ENCODE measurements at regions not wholly inside any gene's neighbourhood (a gene's known extent, or its start where the extent isn't known, plus 50 kb on each side); places are given as distances from the start of the nearest gene placed in this dataset.

- TF ChIP-seq, protein P1, sequence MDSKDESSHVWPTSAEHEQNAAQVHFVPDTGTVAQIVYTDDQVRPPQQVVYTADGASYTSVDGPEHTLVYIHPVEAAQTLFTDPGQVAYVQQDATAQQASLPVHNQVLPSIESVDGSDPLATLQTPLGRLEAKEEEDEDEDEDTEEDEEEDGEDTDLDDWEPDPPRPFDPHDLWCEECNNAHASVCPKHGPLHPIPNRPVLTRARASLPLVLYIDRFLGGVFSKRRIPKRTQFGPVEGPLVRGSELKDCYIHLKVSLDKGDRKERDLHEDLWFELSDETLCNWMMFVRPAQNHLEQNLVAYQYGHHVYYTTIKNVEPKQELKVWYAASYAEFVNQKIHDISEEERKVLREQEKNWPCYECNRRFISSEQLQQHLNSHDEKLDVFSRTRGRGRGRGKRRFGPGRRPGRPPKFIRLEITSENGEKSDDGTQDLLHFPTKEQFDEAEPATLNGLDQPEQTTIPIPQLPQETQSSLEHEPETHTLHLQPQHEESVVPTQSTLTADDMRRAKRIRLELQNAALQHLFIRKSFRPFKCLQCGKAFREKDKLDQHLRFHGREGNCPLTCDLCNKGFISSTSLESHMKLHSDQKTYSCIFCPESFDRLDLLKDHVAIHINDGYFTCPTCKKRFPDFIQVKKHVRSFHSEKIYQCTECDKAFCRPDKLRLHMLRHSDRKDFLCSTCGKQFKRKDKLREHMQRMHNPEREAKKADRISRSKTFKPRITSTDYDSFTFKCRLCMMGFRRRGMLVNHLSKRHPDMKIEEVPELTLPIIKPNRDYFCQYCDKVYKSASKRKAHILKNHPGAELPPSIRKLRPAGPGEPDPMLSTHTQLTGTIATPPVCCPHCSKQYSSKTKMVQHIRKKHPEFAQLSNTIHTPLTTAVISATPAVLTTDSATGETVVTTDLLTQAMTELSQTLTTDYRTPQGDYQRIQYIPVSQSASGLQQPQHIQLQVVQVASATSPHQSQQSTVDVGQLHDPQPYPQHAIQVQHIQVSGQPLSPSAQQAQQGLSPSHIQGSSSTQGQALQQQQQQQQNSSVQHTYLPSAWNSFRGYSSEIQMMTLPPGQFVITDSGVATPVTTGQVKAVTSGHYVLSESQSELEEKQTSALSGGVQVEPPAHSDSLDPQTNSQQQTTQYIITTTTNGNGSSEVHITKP (CRISPR knock-in tag; IDR thresholded peaks at IDR 0.05; ENCODE audit: low read depth): 0 out of 2 replicates have a peak, but pooled peaks have one; percentile 46
- no peak for TF ChIP-seq ZNF562 (CRISPR knock-in tag; IDR thresholded peaks at IDR 0.05; ENCODE audit: borderline replicate concordance)
- TF ChIP-seq, protein P2, sequence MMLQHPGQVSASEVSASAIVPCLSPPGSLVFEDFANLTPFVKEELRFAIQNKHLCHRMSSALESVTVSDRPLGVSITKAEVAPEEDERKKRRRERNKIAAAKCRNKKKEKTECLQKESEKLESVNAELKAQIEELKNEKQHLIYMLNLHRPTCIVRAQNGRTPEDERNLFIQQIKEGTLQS (CRISPR knock-in tag; IDR thresholded peaks at IDR 0.05): peak; percentile 66; the same call in 1 of the 2 replicates
- TF ChIP-seq GATAD2A (CRISPR knock-in tag; IDR thresholded peaks at IDR 0.05): peak; percentile 89
- 0 out of 2 replicates have a peak, but pooled peaks have one; percentile 37 for TF ChIP-seq IRF2 (CRISPR knock-in tag; IDR thresholded peaks at IDR 0.05)
- peak; percentile 64 for TF ChIP-seq RCOR2 (CRISPR knock-in tag; IDR thresholded peaks at IDR 0.05)
- TF ChIP-seq SIN3A (IDR thresholded peaks at IDR 0.05; ENCODE audit: borderline replicate concordance, low read depth, low read length): no peak
- TF ChIP-seq JUND (CRISPR knock-in tag; IDR thresholded peaks at IDR 0.05): peak; percentile 50; the same call in 1 of the 2 replicates
- TF ChIP-seq, protein P3, sequence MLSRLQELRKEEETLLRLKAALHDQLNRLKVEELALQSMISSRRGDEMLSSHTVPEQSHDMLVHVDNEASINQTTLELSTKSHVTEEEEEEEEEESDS (CRISPR knock-in tag; IDR thresholded peaks at IDR 0.05; ENCODE audit: borderline replicate concordance): no peak
- TF ChIP-seq, protein P4, sequence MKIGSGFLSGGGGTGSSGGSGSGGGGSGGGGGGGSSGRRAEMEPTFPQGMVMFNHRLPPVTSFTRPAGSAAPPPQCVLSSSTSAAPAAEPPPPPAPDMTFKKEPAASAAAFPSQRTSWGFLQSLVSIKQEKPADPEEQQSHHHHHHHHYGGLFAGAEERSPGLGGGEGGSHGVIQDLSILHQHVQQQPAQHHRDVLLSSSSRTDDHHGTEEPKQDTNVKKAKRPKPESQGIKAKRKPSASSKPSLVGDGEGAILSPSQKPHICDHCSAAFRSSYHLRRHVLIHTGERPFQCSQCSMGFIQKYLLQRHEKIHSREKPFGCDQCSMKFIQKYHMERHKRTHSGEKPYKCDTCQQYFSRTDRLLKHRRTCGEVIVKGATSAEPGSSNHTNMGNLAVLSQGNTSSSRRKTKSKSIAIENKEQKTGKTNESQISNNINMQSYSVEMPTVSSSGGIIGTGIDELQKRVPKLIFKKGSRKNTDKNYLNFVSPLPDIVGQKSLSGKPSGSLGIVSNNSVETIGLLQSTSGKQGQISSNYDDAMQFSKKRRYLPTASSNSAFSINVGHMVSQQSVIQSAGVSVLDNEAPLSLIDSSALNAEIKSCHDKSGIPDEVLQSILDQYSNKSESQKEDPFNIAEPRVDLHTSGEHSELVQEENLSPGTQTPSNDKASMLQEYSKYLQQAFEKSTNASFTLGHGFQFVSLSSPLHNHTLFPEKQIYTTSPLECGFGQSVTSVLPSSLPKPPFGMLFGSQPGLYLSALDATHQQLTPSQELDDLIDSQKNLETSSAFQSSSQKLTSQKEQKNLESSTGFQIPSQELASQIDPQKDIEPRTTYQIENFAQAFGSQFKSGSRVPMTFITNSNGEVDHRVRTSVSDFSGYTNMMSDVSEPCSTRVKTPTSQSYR (CRISPR knock-in tag; IDR thresholded peaks at IDR 0.05; ENCODE audit: borderline replicate concordance): no peak
- TF ChIP-seq JDP2 (CRISPR knock-in tag; IDR thresholded peaks at IDR 0.05; ENCODE audit: borderline replicate concordance): no peak
- TF ChIP-seq, protein P5, sequence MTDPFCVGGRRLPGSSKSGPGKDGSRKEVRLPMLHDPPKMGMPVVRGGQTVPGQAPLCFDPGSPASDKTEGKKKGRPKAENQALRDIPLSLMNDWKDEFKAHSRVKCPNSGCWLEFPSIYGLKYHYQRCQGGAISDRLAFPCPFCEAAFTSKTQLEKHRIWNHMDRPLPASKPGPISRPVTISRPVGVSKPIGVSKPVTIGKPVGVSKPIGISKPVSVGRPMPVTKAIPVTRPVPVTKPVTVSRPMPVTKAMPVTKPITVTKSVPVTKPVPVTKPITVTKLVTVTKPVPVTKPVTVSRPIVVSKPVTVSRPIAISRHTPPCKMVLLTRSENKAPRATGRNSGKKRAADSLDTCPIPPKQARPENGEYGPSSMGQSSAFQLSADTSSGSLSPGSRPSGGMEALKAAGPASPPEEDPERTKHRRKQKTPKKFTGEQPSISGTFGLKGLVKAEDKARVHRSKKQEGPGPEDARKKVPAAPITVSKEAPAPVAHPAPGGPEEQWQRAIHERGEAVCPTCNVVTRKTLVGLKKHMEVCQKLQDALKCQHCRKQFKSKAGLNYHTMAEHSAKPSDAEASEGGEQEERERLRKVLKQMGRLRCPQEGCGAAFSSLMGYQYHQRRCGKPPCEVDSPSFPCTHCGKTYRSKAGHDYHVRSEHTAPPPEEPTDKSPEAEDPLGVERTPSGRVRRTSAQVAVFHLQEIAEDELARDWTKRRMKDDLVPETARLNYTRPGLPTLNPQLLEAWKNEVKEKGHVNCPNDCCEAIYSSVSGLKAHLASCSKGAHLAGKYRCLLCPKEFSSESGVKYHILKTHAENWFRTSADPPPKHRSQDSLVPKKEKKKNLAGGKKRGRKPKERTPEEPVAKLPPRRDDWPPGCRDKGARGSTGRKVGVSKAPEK (CRISPR knock-in tag; IDR thresholded peaks at IDR 0.05; ENCODE audit: borderline replicate concordance): no peak; the same call in 1 of the 2 replicates
- TF ChIP-seq, protein P6, sequence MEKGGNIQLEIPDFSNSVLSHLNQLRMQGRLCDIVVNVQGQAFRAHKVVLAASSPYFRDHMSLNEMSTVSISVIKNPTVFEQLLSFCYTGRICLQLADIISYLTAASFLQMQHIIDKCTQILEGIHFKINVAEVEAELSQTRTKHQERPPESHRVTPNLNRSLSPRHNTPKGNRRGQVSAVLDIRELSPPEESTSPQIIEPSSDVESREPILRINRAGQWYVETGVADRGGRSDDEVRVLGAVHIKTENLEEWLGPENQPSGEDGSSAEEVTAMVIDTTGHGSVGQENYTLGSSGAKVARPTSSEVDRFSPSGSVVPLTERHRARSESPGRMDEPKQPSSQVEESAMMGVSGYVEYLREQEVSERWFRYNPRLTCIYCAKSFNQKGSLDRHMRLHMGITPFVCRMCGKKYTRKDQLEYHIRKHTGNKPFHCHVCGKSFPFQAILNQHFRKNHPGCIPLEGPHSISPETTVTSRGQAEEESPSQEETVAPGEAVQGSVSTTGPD (CRISPR knock-in tag; IDR thresholded peaks at IDR 0.05): 0 out of 2 replicates have a peak, but pooled peaks have one; percentile 30
- no peak for TF ChIP-seq MXI1 (IDR thresholded peaks at IDR 0.05; ENCODE audit: borderline replicate concordance, low read depth, low read length)
- TF ChIP-seq TAF1 (CRISPR knock-in tag; IDR thresholded peaks at IDR 0.05): no peak
- no peak for TF ChIP-seq HDAC6 (IDR thresholded peaks at IDR 0.05; ENCODE audit: low read depth, low read length)
- peak; percentile 46; the same call in 1 of the 2 replicates for TF ChIP-seq ZNF331 (CRISPR knock-in tag; IDR thresholded peaks at IDR 0.05)
Observed at GRCh38 chr12:24754690-24755638, 193.9 kb downstream of the BCAT1 start (continued).

Data from HepG2 (cell line).